HepG2 (cell line): ENCODE measurements at regions not wholly inside any gene's neighbourhood (a gene's known extent, or its start where the extent isn't known, plus 50 kb on each side); places are given as distances from the start of the nearest gene placed in this dataset.

Source experiments
- ATAC-seq: fragments of 200-7000 bp; cut with Tn5 transposase; 3 replicates; pipeline ENCODE4 v1.9.1; 2020; ENCODE audit warnings: mild to moderate bottlenecking, moderate library complexity
- BruUV-seq: library from RNA; stranded (reverse); fragments of 400-500 nt; replicated peaks from 2 replicates; lab custom pipeline; 2021; lab: Mats Ljungman, UMichigan
- CTCF ChIA-PET: fragments of 300-600 bp; formaldehyde crosslinking; extraction: SDS; loops from one replicate; lab custom pipeline; 2021; ENCODE audit warnings: low total read pairs, inconsistent platforms, low intra/inter-chr PET ratio; lab: Yijun Ruan, JAX
- POLR2A ChIA-PET: fragments of 350-600 bp; sonication (Branson Sonifier 250); formaldehyde crosslinking; loops from one replicate; lab custom pipeline; 2020; ENCODE audit warnings: antibody characterized with exemption, inconsistent platforms; lab: Yijun Ruan, JAX
- DNase-seq: peaks from one replicate; pipeline ENCODE4 v3.0.0-alpha.2; 2015; ENCODE audit warnings: low spot score
- FAIRE-seq: peaks from 3 replicates; lab custom pipeline; 2011; peaks lifted over from hg19 to GRCh38; lab: Jason Lieb, UNC
- H2AFZ ChIP-seq: one replicate; pipeline ENCODE4 v1.6.1; 2011; ENCODE audit warnings: low read length, inconsistent platforms
- H3K27ac ChIP-seq: fragments of 300-600 bp; 3 replicates; pipeline ENCODE4 v1.8.0; 2011; ENCODE audit warnings: mixed run types, mild to moderate bottlenecking, mixed read lengths, low read length, inconsistent platforms; ENCODE audit not compliant: insufficient read depth; ENCODE audit errors: extremely low read length
- H3K27me3 ChIP-seq, 2 experiments: fragments of 200-600 bp in 1 of 2; 2 replicates in 1 of 2; 3 replicates in 1 of 2; pipeline versions ENCODE4 v1.6.0 to v1.8.0; 2011; ENCODE audit warnings: low read length in 2 of 2, mild to moderate bottlenecking in 2 of 2, moderate library complexity in 2 of 2, inconsistent platforms in 1 of 2; ENCODE audit not compliant: insufficient read depth in 2 of 2, control insufficient read depth in 1 of 2
- H3K36me3 ChIP-seq, 2 experiments: fragments of 200-600 bp in 1 of 2; replicated peaks in 1 of 2; 2 replicates in 1 of 2; 3 replicates in 1 of 2; pipeline versions ENCODE4 v1.5.1 to v1.8.0; 2011; ENCODE audit warnings: low read length in 2 of 2, inconsistent platforms in 1 of 2; ENCODE audit not compliant: insufficient read depth in 2 of 2, control insufficient read depth in 1 of 2
- H3K4me1 ChIP-seq: 2 replicates; pipeline ENCODE4 v1.5.1; 2012; ENCODE audit warnings: low read length, inconsistent platforms; ENCODE audit not compliant: insufficient read depth
- H3K4me2 ChIP-seq: 2 replicates; pipeline ENCODE4 v1.6.0; 2011; ENCODE audit warnings: low read depth, low read length, inconsistent platforms
- H3K4me3 ChIP-seq, 3 experiments: fragments of 200-600 bp in 1 of 3; sonication (generic), shearing (Covaris generic) in 1 of 3; replicated peaks in 1 of 3; 2 replicates each; pipeline ENCODE4 v1.5.1; 2011 to 2016; ENCODE audit warnings: low read length in 3 of 3, inconsistent platforms in 2 of 3, low read depth in 2 of 3, mild to moderate bottlenecking in 2 of 3, control low read depth in 1 of 3, mixed read lengths in 1 of 3; ENCODE audit not compliant: insufficient read depth in 1 of 3
- H3K79me2 ChIP-seq: one replicate; pipeline ENCODE4 v1.6.1; 2011; ENCODE audit warnings: low read length, inconsistent platforms; ENCODE audit not compliant: insufficient read depth
- H3K9ac ChIP-seq: 2 replicates; pipeline ENCODE4 v1.6.0; 2011; ENCODE audit warnings: mild to moderate bottlenecking, low read depth, low read length, inconsistent platforms; ENCODE audit not compliant: insufficient read depth
- H3K9me3 ChIP-seq: 2 replicates; pipeline ENCODE4 v1.5.1; 2012; ENCODE audit warnings: mild to moderate bottlenecking, low read length
- H4K20me1 ChIP-seq: 2 replicates; pipeline ENCODE4 v1.6.0; 2011; ENCODE audit warnings: inconsistent platforms, mild to moderate bottlenecking, low read length, moderate library complexity; ENCODE audit not compliant: insufficient read depth
- GPN1 ChIP-seq: sonication (generic); formaldehyde crosslinking; IDR thresholded peaks from 2 replicates; pipeline ENCODE4 v1.5.1; 2020; ENCODE audit warnings: missing genetic modification reagents, borderline replicate concordance
- NRL ChIP-seq: sonication (generic); formaldehyde crosslinking; IDR thresholded peaks from 2 replicates; pipeline ENCODE4 v1.5.0; 2020; ENCODE audit warnings: missing genetic modification reagents, mild to moderate bottlenecking, moderate library complexity, borderline replicate concordance
- POLR2AphosphoS5 ChIP-seq: IDR thresholded peaks from 2 replicates; pipeline ENCODE4 v1.6.1; 2012; ENCODE audit warnings: low read depth, low read length
- SMC3 ChIP-seq: IDR thresholded peaks from 2 replicates; pipeline ENCODE4 v1.6.1; 2011; ENCODE audit warnings: low read length, improper control_type of control experiment
- SSRP1 ChIP-seq: IDR thresholded peaks from 2 replicates; pipeline ENCODE4 v1.6.1; 2016; ENCODE audit warnings: control low read depth
- THYN1 ChIP-seq: sonication (generic); formaldehyde crosslinking; IDR thresholded peaks from 2 replicates; pipeline ENCODE4 v1.8.1; 2023; ENCODE audit warnings: low read depth, mild to moderate bottlenecking, moderate library complexity, missing genetic modification reagents, borderline replicate concordance
- ZFP41 ChIP-seq: sonication (generic); formaldehyde crosslinking; IDR thresholded peaks from 2 replicates; pipeline ENCODE4 v1.4.0; 2020; ENCODE audit warnings: mild to moderate bottlenecking, missing genetic modification reagents, borderline replicate concordance
- ZNF296 ChIP-seq: sonication (generic); formaldehyde crosslinking; conservative IDR thresholded peaks from 2 replicates; pipeline ENCODE4 v1.5.0; 2020; ENCODE audit warnings: mild to moderate bottlenecking, missing genetic modification reagents
- ZNF318 ChIP-seq: sonication (generic); formaldehyde crosslinking; IDR thresholded peaks from 2 replicates; pipeline ENCODE4 v1.4.0; 2020; ENCODE audit warnings: mild to moderate bottlenecking, missing genetic modification reagents
- ZNF589 ChIP-seq: sonication (generic); formaldehyde crosslinking; conservative IDR thresholded peaks from 2 replicates; pipeline ENCODE4 v1.8.0; 2022; ENCODE audit warnings: mild to moderate bottlenecking, moderate library complexity, missing genetic modification reagents
- ZNF678 ChIP-seq: sonication (generic); formaldehyde crosslinking; IDR thresholded peaks from 2 replicates; pipeline ENCODE4 v1.4.0; 2020; ENCODE audit warnings: mild to moderate bottlenecking, missing genetic modification reagents
- ZNF850 ChIP-seq: sonication (generic); formaldehyde crosslinking; conservative IDR thresholded peaks from 2 replicates; pipeline ENCODE4 v1.9.0; 2021; ENCODE audit warnings: mild to moderate bottlenecking, missing genetic modification reagents
- ZSCAN25 ChIP-seq: sonication (generic); formaldehyde crosslinking; IDR thresholded peaks from 2 replicates; pipeline ENCODE4 v1.8.0; 2022; ENCODE audit warnings: mild to moderate bottlenecking, missing genetic modification reagents
- WGBS: methylation state at CpG from one replicate; pipeline ENCODE4 v1.1.6; 2017; ENCODE audit warnings: low lambda C conversion rate; 5-methylcytosine and 5-hydroxymethylcytosine counted together
- in situ Hi-C: cut with HindIII; loops from 2 replicates; pipeline ENCODE4 v1.10.0; 2017; ENCODE audit warnings: low pct_unique_long_range_greater_than_20kb; ENCODE audit not compliant: extremely low pct_ligation_motif_present
- intact Hi-C: fragments of 100-400 bp; cut with micrococcal nuclease; formaldehyde crosslinking; loops from one replicate; pipeline ENCODE4 v1.10.0; 2022; ENCODE audit not compliant: unreplicated experiment

DNA sequence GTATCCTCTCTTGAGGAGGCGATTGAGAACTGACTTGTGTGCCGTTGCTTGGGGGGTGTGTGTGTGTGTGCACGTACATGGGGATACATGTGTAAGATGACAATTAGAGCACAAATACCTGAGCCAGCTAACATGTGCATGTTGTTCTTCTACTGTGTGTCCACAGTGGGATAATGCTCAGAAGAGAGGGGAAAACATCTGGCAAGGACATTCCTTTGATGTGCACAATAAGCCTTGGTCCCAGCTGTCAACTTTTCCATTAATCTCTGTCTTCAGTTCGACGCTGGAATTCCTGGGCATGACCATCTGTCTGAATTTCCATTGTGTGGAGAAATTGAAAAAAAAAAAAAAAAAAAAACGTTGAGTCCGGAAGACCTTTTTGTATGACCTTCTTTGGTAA, 592.0 kb upstream of the GALNTL6 start:
- no peak for FAIRE-seq
- Histone ChIP-seq H3K27me3 (no peaks in the 10 kb centered on the region), H3K9ac (no peak overlapping the region), H3K4me3 (no peak overlapping the region)
- POLR2A ChIA-PET, result no interaction called here
- 1% methylated on average over 7 of the region's 7 CpGs for WGBS
- intact Hi-C loops (no loop called here), in situ Hi-C loops (no loop called here)
- no peak for TF ChIP-seq GPN1 (CRISPR knock-in tag)
- TF ChIP-seq ZFP41, result no peak
- TF ChIP-seq SSRP1 (CRISPR knock-in tag), result no peak
- TF ChIP-seq, all 625 proteins: peak for 0
- Histone ChIP-seq H4K20me1 (no peaks in the 10 kb centered on the region), H2AFZ (no peak overlapping the region), H3K4me1 (no peaks in the 10 kb centered on the region), H3K79me2 (no peaks in the 10 kb centered on the region), H3K4me2 (no peak overlapping the region), H3K36me3 (no peaks in the 10 kb centered on the region), H3K9me3 (no peaks in the 10 kb centered on the region), H3K27ac (no peak overlapping the region)
- DNase-seq, result no peak
- no TSS peak for BruUV-seq
- ATAC-seq, result no peak
- CTCF ChIA-PET, result no interaction called here

DNA sequence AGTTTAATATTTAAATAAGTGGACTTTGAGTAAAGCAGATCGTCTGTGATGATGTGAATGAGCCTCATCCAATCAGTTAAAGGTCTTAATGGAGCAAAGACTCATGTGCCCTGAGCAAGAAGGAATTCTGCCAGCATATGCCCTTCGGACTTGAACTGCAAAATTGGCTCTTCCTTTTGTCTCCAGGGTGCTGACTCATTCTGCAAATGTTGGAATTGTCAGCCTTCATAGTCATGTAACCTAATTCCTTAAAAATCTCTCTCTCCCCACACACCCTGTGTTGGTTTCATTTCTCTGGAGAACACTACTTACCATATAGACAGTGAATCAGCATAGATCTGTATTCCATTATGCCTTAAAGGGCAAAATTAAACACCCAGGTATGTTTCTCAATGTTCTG, 609.8 kb upstream of the GALNTL6 start:
- H3K36me3 ChIP-seq, result no peaks in the 10 kb centered on the region
- in situ Hi-C loops, result no loop called here
- no peak overlapping the region for H3K4me3 ChIP-seq
- H3K27ac ChIP-seq, result no peak overlapping the region
- BruUV-seq, result no TSS peak
- ATAC-seq (no peak), DNase-seq (no peak), FAIRE-seq (no peak)
- 7% methylated on average over 2 of the region's 2 CpGs for WGBS
- H3K79me2 ChIP-seq, result no peaks in the 10 kb centered on the region
- ChIA-PET POLR2A (no interaction called here), CTCF (no interaction called here)
- H3K9ac ChIP-seq, result no peak overlapping the region
- no peaks in the 10 kb centered on the region for H3K27me3 ChIP-seq
- intact Hi-C loops, result no loop called here
- H2AFZ ChIP-seq, result no peak overlapping the region
- no peaks in the 10 kb centered on the region for H3K4me1 ChIP-seq
- H3K9me3 ChIP-seq, result no peaks in the 10 kb centered on the region
- H3K4me2 ChIP-seq, result no peak overlapping the region
- H4K20me1 ChIP-seq, result no peaks in the 10 kb centered on the region
- no peak for TF ChIP-seq THYN1 (CRISPR knock-in tag)
- TF ChIP-seq ZNF589 (CRISPR knock-in tag), result no peak
- no peak for TF ChIP-seq SMC3
- no peak for TF ChIP-seq ZNF678 (CRISPR knock-in tag)
- no peak for TF ChIP-seq NRL (CRISPR knock-in tag)
- no peak for TF ChIP-seq ZNF850 (CRISPR knock-in tag)
- TF ChIP-seq POLR2AphosphoS5, result no peak
- no peak for TF ChIP-seq ZSCAN25
- no peak for TF ChIP-seq ZNF318 (CRISPR knock-in tag)
- no peak for TF ChIP-seq ZNF296 (CRISPR knock-in tag)
